ENCODE measurements at regions not wholly inside any gene's neighbourhood (a gene's known extent, or its start where the extent isn't known, plus 50 kb on each side); places are given as distances from the start of the nearest gene placed in this dataset.

- Histone ChIP-seq H3K4me3 (ENCODE audit: low read depth, low read length) (no peak overlapping the region), H3K36me3 (ENCODE audit: control insufficient read depth, insufficient read depth, low read length) (no peaks in the 10 kb centered on the region), H3K27me3 (ENCODE audit: control insufficient read depth, insufficient read depth, low read length) (no peaks in the 10 kb centered on the region)
- FAIRE-seq, result no peak
- no peak for DNase-seq (ENCODE audit: low read depth)
- no peak for TF ChIP-seq CTCF (IDR thresholded peaks at IDR 0.05; ENCODE audit: insufficient read depth, low read length, severe bottlenecking)
These were observed 81.6 kb downstream of the SLC5A7 start for GRCh38 chr2:108067820-108068405.

- no peak overlapping the region for H3K4me3 ChIP-seq (ENCODE audit: low read depth, low read length)
- H3K36me3 ChIP-seq (ENCODE audit: control insufficient read depth, insufficient read depth, low read length), result no peaks in the 10 kb centered on the region
- FAIRE-seq, result no peak
- DNase-seq (ENCODE audit: low read depth), result no peak
- H3K27me3 ChIP-seq (ENCODE audit: control insufficient read depth, insufficient read depth, low read length), result no peaks in the 10 kb centered on the region
- peak; percentile 1 for TF ChIP-seq CTCF (IDR thresholded peaks at IDR 0.05; ENCODE audit: insufficient read depth, low read length, severe bottlenecking)
These were observed 83.4 kb downstream of the SLC5A7 start for GRCh38 chr2:108069515-108070310.

- H3K4me3 ChIP-seq (ENCODE audit: low read depth, low read length), result no peak overlapping the region
- H3K36me3 ChIP-seq (ENCODE audit: control insufficient read depth, insufficient read depth, low read length), result no peaks in the 10 kb centered on the region
- TF ChIP-seq CTCF (IDR thresholded peaks at IDR 0.05; ENCODE audit: insufficient read depth, low read length, severe bottlenecking), result no peak
- no peak for FAIRE-seq
- no peaks in the 10 kb centered on the region for H3K27me3 ChIP-seq (ENCODE audit: control insufficient read depth, insufficient read depth, low read length)
- DNase-seq (ENCODE audit: low read depth), result no peak
These were observed 87.2 kb downstream of the SLC5A7 start for GRCh38 chr2:108073415-108074072.

- DNase-seq (ENCODE audit: low read depth), result no peak
- TF ChIP-seq CTCF (IDR thresholded peaks at IDR 0.05; ENCODE audit: insufficient read depth, low read length, severe bottlenecking), result no peak
- Histone ChIP-seq H3K4me3 (ENCODE audit: low read depth, low read length) (no peak overlapping the region), H3K36me3 (ENCODE audit: control insufficient read depth, insufficient read depth, low read length) (no peaks in the 10 kb centered on the region), H3K27me3 (ENCODE audit: control insufficient read depth, insufficient read depth, low read length) (no peaks in the 10 kb centered on the region)
- FAIRE-seq, result no peak
These were observed 87.8 kb downstream of the SLC5A7 start for GRCh38 chr2:108074150-108074549.

- DNase-seq (ENCODE audit: low read depth) (no peak), FAIRE-seq (no peak)
- H3K36me3 ChIP-seq (ENCODE audit: control insufficient read depth, insufficient read depth, low read length), result no peaks in the 10 kb centered on the region
- H3K27me3 ChIP-seq (ENCODE audit: control insufficient read depth, insufficient read depth, low read length), result no peaks in the 10 kb centered on the region
- no peak overlapping the region for H3K4me3 ChIP-seq (ENCODE audit: low read depth, low read length)
- TF ChIP-seq CTCF (IDR thresholded peaks at IDR 0.05; ENCODE audit: insufficient read depth, low read length, severe bottlenecking), result no peak
These were observed 88.6 kb downstream of the SLC5A7 start for GRCh38 chr2:108074946-108075345.

All from bronchial epithelial cell (primary cell).